GM18517 (cell line): ENCODE measurements at regions not wholly inside any gene's neighbourhood (a gene's known extent, or its start where the extent isn't known, plus 50 kb on each side); places are given as distances from the start of the nearest gene placed in this dataset.
"Not testable (repeated sequence)": the region's sequence is repeated elsewhere in the genome, so short reads cannot be mapped to it uniquely, and the experiment has no call there.

ENCODE experiments used
- ATAC-seq: cut with Tn5 transposase; IDR thresholded peaks from one replicate; pipeline ENCODE4 v1.9.1; 2021; ENCODE audit warnings: mild to moderate bottlenecking, moderate library complexity; ENCODE audit not compliant: unreplicated experiment

DNA sequence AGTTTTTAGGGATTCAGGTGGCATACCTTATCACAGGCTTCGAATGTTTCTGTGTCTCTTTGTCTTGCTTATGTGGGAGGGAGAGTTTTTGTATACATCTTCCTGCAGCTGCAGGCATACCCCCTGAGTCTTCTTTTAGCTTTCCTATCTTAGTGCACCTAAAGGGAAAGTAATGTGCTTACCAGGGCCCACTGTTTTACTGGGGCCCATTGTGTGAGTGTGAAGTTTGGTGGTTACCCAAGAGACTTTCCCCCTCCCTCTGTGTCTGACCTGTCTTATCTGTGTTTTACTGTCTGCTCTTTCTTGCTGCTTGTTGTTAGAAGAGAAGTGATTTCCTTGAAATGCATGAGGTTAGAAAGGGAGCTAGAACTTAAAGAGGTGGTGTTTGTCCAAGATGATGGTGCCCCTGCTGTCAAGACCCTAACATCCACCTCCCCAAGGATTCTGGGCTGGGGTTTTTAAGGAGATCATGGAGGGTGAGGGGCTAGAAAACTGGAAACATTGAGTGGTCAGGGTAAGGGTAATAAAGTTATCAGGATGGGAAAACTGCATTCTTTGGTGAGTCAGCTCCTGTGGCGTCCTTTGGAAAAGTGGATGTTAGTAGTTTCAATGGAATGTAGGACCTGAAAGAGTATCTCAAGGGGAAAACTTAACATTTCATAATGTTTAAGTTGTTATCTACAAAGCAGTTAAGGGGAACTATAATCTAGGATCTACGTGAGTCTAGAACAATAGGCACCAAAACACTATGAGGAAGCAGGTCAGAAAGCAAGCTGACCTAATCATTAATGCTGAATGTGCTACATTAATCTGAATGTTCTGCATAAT, 583.5 kb upstream of the TUSC1 start:
- no peak for ATAC-seq

DNA sequence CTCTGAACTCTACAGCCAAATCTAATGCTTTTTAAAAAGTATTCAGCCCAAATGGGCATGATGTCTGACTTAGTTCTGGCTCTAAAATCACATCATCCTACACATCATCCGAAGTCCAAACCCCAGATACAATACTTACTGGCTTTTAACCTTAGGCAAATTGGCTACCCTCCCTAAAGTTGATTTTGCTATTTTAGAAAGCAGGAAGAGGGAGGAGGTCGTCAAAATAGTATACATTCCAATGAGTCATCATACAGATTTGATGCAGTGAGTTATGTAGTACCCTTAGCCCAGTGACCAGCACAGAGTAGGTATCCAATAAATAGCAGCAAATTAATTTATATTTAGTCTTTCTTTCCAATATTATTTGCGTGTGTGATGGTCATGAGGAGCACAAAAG, 582.0 kb upstream of the TUSC1 start:
- no peak for ATAC-seq

DNA sequence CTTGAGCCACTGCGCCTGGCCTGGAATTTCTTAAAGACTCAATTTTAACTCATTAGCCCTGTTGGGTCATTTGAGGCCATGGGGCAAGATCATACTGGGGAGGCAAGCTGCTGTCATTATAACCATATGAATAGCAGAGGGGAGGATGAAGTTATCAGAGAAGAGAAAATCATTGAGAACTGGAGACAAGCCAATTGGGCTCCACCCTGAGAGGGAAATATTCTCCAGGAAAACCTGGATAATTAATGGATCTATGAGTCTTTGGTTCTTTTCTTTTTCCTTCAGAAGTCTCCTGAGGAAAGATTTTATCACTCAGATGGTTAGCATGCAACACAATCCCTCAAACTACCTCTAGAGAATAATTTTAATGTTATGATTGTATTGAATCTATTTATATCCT, 569.6 kb upstream of the TUSC1 start:
- no peak for ATAC-seq

DNA sequence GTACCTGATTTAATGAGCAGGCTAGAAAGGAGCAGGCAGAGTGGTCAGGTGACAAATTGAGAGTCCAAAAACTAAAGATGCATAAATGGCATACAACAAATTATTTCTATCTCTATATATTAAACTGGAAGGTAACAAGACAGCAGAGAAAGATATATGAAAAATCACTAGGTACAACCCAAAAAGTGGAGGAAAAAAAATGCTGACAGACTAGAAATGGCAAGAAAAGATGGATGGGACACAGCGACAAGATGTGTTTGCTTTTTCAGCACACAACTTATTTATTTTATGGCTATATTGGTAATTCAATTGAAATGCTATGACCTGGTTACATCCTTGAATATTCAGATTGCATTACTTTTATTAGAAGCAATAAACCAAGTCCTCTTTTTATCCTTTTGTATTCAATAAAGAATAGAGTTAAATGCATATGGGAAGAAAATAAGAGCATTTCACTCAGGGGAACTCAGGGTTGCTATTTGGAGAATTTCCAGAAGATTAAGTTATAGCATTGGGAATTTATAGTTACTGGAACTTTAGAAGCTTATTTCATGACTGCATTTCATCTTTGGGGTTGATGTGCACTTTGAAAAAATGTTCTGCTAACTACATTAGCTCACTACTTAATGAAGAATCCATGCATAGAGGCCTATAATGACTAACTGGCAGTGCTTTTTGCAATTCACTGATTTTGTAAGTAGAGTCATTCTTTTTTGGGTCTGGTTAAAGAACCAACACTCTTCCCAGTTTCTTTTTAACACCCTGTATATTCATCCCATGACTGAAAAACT, 566.6 kb upstream of the TUSC1 start:
- ATAC-seq: no peak

DNA sequence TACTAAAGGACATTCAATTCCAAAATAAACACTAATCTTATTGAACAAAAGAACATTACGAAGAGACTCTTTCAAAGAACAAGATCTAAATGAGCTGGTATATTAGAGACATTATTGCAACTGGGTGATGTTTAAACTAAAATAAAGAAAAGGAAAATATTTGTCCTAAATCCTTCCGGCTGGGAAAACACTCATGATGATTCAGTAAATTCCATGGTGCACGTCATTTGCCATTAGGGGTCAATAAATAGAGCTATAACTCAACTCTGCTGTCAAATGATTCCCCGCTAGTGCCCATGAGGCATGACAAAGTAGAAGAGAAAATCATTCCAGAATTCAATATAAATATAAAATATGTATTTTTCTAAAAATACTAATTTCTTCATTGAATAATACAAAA, 565.5 kb upstream of the TUSC1 start:
- ATAC-seq: no peak

DNA sequence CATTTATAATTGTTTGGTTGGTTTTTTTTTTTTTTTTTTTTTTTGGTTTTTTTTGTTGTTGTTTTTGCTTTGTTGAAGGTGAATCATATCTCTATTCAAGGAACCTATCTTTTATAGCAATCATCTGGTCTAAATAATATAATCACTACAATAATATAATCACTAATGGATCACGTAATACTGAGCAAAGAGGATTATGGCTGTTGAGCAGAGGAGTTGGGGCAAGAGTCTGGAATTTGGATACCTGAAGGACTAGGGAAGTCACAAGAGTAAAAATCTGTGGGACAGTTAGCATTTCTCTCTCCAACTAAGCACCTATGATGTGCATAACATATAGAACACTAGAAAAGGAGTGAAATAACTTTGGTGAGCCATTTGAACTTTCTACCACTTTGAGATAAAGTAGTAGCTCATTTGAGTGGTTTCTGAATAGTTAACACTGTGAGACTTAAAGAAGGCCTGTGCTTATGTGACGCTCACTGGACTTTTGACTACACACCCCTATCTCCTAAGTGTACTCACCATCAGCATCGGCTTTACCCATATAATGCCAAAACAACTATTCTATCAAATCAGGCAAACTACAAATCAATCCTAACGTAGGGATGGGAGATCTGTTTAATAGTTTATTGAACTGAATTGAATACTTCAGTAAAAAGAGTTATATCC, 564.9 kb upstream of the TUSC1 start:
- ATAC-seq: no peak

DNA sequence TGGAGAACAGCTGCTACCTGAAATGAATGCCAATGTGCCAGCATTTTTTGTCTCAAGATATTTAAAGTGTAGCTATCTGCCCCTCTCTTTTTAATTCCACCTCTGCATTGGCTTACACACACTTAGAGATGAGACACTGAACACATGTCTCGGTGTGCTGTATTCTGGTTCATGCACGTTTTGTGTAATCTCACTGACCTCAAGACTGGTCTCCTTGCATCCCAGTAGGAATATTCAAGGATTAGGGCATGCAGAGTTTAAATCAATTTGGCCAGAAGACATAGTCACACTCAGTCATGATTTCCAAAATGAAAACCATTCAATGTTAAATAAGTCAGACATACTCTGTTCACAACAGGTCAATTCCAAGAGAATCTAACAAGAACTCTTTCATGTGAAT, 561.8 kb upstream of the TUSC1 start:
- no peak for ATAC-seq

DNA sequence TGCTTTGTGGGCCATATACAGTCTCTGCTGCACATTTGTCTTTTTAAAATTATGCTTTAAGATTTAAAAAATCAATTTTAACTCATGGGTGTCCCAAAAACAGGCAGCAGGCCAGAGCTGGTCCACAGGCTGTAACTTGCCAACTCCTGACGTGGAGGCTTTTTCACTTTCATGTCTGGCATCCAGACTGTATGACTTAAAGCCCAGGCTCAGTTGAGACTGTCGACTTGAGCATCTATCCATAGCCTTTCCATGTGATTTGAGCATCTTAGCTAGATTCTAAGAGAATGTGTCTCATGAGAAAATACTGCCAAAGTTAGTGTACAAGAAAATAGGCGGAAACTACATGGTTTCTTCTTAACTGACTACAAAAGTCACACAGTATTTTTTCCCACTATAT, 559.0 kb upstream of the TUSC1 start:
- no peak for ATAC-seq

DNA sequence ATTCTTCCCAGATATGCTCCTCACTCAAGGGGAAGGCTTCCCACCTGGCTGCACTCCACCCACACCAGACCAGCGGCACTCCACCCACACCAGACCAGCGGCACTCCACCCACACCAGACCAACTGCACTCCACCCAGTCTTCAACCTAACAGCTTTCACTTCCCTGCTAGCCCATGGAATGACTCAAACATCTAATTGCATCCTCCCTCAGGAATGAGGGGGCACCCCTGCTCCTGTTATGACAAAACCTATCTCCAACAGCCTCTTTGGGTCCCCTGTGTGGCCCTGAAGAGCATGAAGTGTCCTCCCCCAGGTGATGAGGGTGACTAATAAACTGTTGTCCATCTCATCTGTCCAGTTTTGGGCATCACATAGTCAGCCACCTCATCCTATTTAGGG, 556.6 kb upstream of the TUSC1 start:
- no peak for ATAC-seq

DNA sequence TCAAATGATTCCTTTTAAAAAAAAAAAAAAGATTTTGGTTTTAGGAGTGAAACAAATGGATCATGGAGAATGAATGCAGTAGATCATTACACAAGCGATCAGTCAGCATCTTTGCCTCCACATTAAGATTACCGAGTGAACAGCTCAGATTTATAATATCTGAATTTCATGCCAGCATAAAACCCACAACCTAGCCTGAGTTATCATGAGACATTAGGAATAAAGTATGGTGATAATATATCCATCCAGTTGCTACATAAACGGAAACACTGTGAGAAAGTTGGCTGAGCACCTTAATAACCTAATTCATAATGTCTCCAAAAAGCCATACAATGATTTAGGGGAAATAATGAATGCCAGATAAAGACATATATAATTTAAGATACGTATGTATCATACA, 553.1 kb upstream of the TUSC1 start:
- ATAC-seq: no peak

DNA sequence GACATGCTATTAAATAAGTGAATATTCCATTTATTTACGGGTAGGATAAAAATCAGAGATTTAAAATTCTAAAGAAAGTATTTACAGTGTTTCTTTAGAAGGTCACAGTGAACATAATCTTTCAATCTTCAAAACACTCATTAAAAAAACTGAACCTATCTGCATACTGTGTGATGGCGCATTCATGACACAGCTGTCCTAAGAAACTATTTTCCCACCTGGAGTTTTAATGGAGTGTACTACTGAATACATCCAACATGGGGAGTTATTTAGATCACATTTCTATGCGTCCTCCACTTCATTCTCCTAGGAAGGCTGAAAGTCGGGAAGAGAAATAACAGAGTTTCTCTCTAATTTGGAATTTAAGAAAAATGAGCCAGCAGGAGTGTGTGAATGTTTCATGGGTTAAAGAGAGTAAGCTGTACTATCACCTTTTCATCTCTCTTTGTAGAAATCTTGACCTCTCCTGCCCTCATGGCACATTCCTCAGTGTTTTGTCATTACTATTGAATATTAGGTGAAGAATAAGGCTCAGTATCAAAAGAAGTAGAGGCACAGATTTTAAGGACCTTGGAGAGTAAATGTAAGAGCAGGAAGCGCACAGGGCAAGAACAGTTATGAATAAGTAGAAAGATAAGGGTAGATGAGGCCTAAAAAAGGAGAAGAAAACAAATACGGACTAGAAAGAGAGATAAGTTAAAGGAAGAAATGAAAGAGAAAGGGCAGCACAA, 551.2 kb upstream of the TUSC1 start:
- no peak for ATAC-seq

DNA sequence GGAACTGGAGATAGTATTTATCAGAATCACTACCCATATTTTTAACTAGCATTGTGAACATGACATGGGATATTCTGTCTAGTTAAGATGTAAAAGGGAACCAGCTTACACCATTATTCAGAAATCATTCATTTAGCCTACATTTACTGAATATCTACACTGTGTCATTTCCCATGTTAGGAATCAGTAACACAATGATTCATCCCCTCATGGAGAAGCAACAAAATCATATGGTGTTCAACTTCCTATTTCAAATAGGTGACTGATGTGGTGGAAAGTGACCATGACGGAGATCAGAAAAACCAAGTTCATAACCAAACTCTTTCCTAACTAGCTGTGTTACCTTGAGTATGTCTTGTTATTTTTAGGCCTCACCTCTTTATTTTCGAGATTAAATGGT, 550.0 kb upstream of the TUSC1 start:
- no peak for ATAC-seq

DNA sequence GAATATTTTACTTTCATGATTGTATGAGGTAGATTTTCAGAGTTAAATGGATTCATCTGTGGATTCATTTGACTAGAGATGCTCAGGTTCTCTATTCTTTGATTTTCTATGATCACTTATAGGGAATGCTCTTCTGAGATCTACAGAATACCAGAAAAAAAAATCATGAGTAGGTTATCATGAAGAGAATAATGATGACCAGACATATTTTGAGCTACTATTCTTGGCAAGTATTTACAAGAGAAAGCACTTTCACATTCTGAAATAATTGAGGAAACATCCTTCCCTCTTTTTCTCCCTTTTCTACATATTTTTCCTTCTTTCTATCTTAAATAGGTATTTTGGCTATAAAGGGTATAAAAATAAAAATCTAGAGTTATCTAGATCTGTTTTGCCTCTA, 543.0 kb upstream of the TUSC1 start:
- no peak for ATAC-seq

DNA sequence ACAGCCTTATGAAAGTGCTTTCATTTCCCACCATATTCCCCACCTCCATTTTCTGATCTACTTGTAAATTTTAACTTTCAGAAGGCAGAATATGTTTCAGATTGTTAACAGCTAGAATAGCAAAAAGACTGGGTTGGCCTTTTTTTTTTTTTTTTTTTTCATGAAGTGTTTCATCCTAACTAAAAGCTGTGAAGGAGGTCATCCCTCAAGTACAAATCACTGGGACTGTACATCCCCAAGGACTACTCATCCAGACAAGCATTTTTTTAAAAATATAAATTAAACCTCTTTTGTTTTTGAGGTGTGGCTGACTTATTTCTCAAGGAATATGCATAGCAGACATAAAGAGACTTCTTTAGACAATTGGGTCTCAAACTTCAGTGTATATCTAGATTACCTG, 542.1 kb upstream of the TUSC1 start:
- no peak for ATAC-seq

DNA sequence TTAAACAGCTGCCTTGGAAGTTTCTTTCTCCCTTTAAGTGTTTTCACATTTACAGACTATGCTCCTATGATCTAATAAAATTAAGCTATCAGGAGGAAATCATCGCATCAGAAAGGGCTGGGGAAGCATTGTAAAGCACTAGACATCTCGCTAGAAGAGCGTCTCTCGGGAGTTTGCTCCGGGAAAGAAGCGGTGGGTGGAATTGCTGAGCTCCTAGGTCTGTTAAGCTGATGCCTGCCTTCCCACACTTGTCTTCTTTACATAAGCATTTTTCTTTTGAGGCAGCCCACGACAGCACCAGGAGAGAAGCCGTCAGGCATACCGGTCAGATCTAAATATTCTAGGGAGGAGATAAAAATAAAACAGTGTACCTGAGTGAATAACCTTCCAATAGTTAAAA, 541.7 kb upstream of the TUSC1 start:
- no peak for ATAC-seq

DNA sequence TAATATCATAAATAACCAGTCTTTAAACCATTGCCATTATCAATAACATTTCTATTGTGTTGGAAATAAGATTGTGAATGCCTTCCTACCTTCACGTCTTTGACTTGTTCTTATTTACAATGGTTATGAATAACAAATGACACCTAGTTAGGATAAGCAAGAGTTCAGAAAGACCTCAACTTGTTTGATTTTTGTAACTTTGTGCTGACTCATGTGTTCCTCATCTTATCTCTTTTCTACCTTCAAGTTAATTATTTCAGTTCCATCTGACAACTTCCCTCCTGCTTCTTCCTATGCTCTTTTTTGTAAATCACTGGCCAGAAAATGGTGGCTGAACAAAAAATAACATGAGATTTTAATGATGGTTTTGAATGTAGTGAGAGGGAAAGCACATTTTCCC, 538.5 kb upstream of the TUSC1 start:
- ATAC-seq: no peak

DNA sequence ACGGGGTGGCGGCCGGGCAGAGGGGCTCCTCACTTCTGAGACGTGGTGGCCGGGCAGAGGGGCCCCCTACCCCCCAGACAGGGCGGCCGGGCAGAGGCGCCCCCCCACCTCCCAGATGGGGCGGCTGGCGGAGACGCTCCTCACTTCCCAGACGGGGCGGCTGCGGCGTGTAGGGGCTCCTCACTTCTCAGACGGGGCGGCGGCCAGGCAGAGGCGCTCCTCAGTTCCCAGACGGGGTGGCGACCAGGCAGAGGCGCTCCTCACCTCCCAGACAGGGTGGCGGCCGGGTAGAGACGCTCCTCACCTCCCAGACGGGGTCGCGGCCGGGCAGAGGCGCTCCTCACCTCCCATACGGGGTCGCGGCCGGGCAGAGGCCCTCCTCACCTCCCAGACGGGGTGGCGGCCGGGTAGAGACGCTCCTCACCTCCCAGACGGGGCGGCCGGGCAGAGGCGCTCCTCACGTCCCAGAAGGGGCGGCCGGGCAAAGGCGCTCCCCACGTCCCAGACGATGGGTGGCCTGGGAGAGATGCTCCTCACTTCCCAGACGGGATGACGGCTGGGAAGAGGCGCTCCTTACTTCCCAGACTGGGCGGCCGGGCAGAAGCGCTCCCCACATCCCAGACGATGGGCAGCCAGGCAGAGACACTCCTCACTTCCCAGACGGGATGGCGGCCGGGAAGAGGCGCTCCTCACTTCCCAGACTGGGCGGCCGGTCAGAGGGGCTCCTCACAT, 536.6 kb upstream of the TUSC1 start:
- not testable (repeated sequence) for ATAC-seq

DNA sequence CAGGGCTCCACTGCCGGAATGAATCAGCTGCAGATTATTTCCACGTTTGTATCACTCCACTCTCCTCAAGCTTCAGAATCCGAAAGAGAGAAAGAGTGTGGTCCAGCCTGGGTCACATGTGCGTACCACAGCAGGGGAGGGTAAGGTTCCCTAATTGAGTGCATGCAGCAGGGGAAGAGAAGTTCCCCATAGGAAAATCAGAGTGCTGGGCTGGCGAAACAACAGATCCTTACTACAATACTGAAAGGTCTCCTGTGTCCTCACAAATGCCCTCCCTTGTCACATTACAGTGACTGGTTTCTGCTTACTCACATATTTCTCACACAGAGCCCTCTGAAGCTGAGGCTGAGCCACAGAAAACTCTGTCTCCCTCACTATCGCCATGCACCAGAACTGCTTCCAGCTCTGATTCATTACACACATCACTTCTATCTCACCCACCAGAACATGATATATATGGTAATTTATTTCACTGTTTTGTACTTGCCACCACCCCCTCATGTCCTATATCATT, 532.2 kb upstream of the TUSC1 start:
- ATAC-seq: no peak

DNA sequence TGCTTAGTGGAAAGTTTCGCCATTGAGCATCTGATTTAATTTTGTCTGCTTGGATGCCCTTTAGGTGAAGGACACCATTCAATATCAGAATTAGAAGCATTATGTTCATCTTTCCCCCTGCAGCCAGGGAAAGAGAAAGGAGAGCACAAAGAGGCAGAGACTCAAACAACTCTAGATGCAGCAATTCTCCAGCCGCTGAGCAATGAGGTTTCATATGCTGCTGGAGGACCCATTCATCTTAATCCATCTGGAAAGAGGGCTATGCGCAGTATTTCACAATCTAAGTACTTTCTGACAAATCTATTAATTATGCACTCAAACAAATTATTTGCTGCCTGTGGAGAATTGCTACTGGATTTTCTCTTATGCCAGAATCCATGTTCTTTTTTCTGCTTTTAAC, 527.0 kb upstream of the TUSC1 start:
- no peak for ATAC-seq

DNA sequence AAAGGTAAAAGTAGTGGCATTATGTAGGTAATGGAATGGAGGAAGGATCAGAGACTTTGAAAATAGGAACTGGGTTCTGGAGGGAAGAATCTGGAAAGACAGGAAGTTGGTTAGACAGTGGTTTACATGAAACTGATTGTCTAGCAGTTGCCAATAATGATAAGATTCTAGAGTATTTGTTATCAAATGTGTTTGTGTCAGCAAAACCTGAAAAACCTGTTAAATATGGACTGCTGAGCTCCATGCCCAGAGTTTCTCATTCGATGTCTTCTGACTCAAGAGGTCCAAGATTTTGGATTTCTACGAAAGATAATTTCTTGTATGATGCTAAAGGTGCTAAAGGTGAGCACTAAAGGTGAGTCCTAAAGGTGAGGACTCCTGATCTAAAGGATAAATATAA, 515.0 kb upstream of the TUSC1 start:
- ATAC-seq: no peak
